GM19328 (cell line): ENCODE measurements at regions not wholly inside any gene's neighbourhood (a gene's known extent, or its start where the extent isn't known, plus 50 kb on each side); places are given as distances from the start of the nearest gene placed in this dataset.

Experiments used
- ATAC-seq: cut with Tn5 transposase; IDR thresholded peaks from one replicate; pipeline ENCODE4 v1.9.1; 2021; ENCODE audit warnings: mild to moderate bottlenecking, moderate library complexity; ENCODE audit not compliant: unreplicated experiment

GRCh38 chr15:69730281-69731080 lies 277.9 kb downstream of the RPLP1 start:
- no peak for ATAC-seq

- no peak for ATAC-seq
These were observed 278.4 kb downstream of the RPLP1 start for GRCh38 chr15:69731081-69731330.

- no peak for ATAC-seq
These were observed 279.0 kb downstream of the RPLP1 start for GRCh38 chr15:69731581-69731980.

- ATAC-seq: no peak
These were observed 279.5 kb downstream of the RPLP1 start for GRCh38 chr15:69732133-69732532.

- ATAC-seq: no peak
These were observed 282.1 kb downstream of the RPLP1 start for GRCh38 chr15:69734699-69735098.

- ATAC-seq: no peak
These were observed 282.5 kb downstream of the RPLP1 start for GRCh38 chr15:69735121-69735520.

- ATAC-seq: no peak
These were observed 283.5 kb downstream of the RPLP1 start for GRCh38 chr15:69736161-69736560.

- no peak for ATAC-seq
These were observed 285.3 kb downstream of the RPLP1 start for GRCh38 chr15:69737916-69738315.

- ATAC-seq: no peak
These were observed 288.1 kb downstream of the RPLP1 start for GRCh38 chr15:69740684-69741083.

- ATAC-seq: no peak
These were observed 289.7 kb downstream of the RPLP1 start for GRCh38 chr15:69742361-69742760.

GRCh38 chr15:69743091-69743490 lies 290.5 kb downstream of the RPLP1 start:
- no peak for ATAC-seq

GRCh38 chr15:69744391-69745162 lies 292.0 kb downstream of the RPLP1 start:
- no peak for ATAC-seq

GRCh38 chr15:69747193-69747592 lies 294.6 kb downstream of the RPLP1 start:
- ATAC-seq: no peak

- ATAC-seq: no peak
These were observed 295.5 kb downstream of the RPLP1 start for GRCh38 chr15:69748131-69748530.

GRCh38 chr15:69748576-69749185 lies 296.1 kb downstream of the RPLP1 start:
- ATAC-seq: no peak

- ATAC-seq: no peak
These were observed 296.7 kb downstream of the RPLP1 start for GRCh38 chr15:69749274-69749673.

- ATAC-seq: no peak
These were observed 297.2 kb downstream of the RPLP1 start for GRCh38 chr15:69749797-69750196.

GRCh38 chr15:69750253-69750652 lies 297.6 kb downstream of the RPLP1 start:
- no peak for ATAC-seq

- ATAC-seq: no peak
These were observed 298.5 kb downstream of the RPLP1 start for GRCh38 chr15:69751147-69751546.

GRCh38 chr15:69751566-69751965 lies 298.9 kb downstream of the RPLP1 start:
- no peak for ATAC-seq

GRCh38 chr15:69753867-69754266 lies 301.2 kb downstream of the RPLP1 start:
- ATAC-seq: no peak

- ATAC-seq: no peak
These were observed 301.7 kb downstream of the RPLP1 start for GRCh38 chr15:69754313-69754712.
